ENCODE measurements at regions not wholly inside any gene's neighbourhood (a gene's known extent, or its start where the extent isn't known, plus 50 kb on each side); places are given as distances from the start of the nearest gene placed in this dataset.

DNA sequence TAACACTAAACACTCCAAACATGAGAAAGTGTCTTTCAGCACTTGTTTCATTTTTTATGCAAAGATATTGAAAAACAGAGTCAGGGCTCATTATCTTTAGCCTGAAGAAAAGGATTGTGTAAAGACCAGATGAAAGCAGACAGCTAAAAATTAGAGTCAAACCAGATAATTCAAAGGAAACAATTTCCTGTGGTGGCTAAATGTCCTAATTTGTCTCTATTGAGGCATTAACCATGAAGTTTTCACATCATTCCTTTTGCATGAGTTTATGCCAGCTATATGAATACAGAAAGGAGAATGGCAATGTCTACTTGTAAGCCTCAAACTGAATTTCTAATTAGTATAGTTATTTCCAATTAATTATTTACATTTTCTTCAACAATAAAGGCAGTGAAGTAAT, 338.5 kb downstream of the FSCB start:
- H3K4me3 ChIP-seq (replicated peaks in 1 of 3; ENCODE audit: insufficient read depth in 1 of 3, low read depth in 1 of 3, low read length in 3 of 3) = no peak overlapping the region
- POLR2A ChIA-PET = no interaction called here
- DNase-seq (ENCODE audit: low read depth, low spot score) (no peak), FAIRE-seq (no peak)
- H3K9ac ChIP-seq (replicated peaks; ENCODE audit: extremely low read depth, insufficient read depth, low read length) = no peak overlapping the region
- H3K4me1 ChIP-seq (ENCODE audit: control insufficient read depth, extremely low read depth, insufficient read depth, low read length) = no peaks in the 10 kb centered on the region
- no peak overlapping the region for H2AFZ ChIP-seq (ENCODE audit: low read depth, low read length)
- CTCF ChIA-PET = no interaction called here
- no peaks in the 10 kb centered on the region for H3K9me3 ChIP-seq (replicated peaks; ENCODE audit: control insufficient read depth, insufficient read depth, low read length)
- no peaks in the 10 kb centered on the region for H3K27me3 ChIP-seq (ENCODE audit: control insufficient read depth in 2 of 2, insufficient read depth in 2 of 2, low read length in 2 of 2)
- TF ChIP-seq JUN (IDR thresholded peaks at IDR 0.05; ENCODE audit: borderline replicate concordance, insufficient read depth, insufficient read length, low read depth) = no peak
- BruUV-seq (replicated peaks) = no TSS peak
- H3K27ac ChIP-seq (ENCODE audit: insufficient read depth, low read depth, low read length) = no peak overlapping the region
- dilution Hi-C loops (cut with MboI; ENCODE audit: extremely low pct_ligation_motif_present, low sequenced_read_pairs) = no loop called here
- H3K4me2 ChIP-seq (ENCODE audit: insufficient read depth, low read length) = no peak overlapping the region
- intact Hi-C loops (cut with micrococcal nuclease) = no loop called here
- H3K79me2 ChIP-seq (ENCODE audit: control insufficient read depth, insufficient read depth, low read length) = no peaks in the 10 kb centered on the region
- H3K9me1 ChIP-seq (replicated peaks; ENCODE audit: control insufficient read depth, extremely low read depth, insufficient read depth, low read length) = no peaks in the 10 kb centered on the region
- no peaks in the 10 kb centered on the region for H3K36me3 ChIP-seq (ENCODE audit: control insufficient read depth in 2 of 2, extremely low read depth in 1 of 2, insufficient read depth in 2 of 2, low read length in 2 of 2)
- H4K20me1 ChIP-seq (replicated peaks; ENCODE audit: control insufficient read depth, extremely low read depth, insufficient read depth, low read length) = no peaks in the 10 kb centered on the region

DNA sequence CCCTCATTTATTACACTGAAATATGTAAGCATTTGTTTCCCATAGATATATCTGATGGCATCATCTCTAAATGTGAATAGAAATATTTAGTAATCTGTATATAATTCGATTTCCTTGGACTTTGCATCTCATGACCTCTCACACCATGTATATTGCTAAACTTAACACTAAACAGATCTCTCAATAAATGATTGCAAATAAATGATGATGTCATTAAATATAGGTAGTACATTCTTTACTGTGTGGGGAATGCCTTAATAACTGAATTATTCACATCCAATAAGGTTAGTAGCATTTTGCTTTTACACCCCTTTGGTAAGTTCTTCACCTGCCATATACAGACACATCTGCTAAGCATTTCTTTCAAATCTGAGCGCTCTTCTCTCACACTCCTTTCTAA, 340.5 kb downstream of the FSCB start:
- CTCF ChIA-PET = no interaction called here
- H3K4me1 ChIP-seq (ENCODE audit: control insufficient read depth, extremely low read depth, insufficient read depth, low read length) = no peaks in the 10 kb centered on the region
- no peaks in the 10 kb centered on the region for H3K27me3 ChIP-seq (ENCODE audit: control insufficient read depth in 2 of 2, insufficient read depth in 2 of 2, low read length in 2 of 2)
- H3K27ac ChIP-seq (ENCODE audit: insufficient read depth, low read depth, low read length) = no peak overlapping the region
- H3K9me1 ChIP-seq (replicated peaks; ENCODE audit: control insufficient read depth, extremely low read depth, insufficient read depth, low read length) = no peaks in the 10 kb centered on the region
- H3K4me2 ChIP-seq (ENCODE audit: insufficient read depth, low read length) = no peak overlapping the region
- H3K79me2 ChIP-seq (ENCODE audit: control insufficient read depth, insufficient read depth, low read length) = no peaks in the 10 kb centered on the region
- H3K36me3 ChIP-seq (ENCODE audit: control insufficient read depth in 2 of 2, extremely low read depth in 1 of 2, insufficient read depth in 2 of 2, low read length in 2 of 2) = no peaks in the 10 kb centered on the region
- FAIRE-seq = no peak
- BruUV-seq (replicated peaks) = no TSS peak
- no peak overlapping the region for H3K4me3 ChIP-seq (replicated peaks in 1 of 3; ENCODE audit: insufficient read depth in 1 of 3, low read depth in 1 of 3, low read length in 3 of 3)
- no peak for TF ChIP-seq MYC (IDR thresholded peaks at IDR 0.05; ENCODE audit: low read depth, low read length)
- no peak for TF ChIP-seq EZH2 (IDR thresholded peaks at IDR 0.05; ENCODE audit: borderline replicate concordance, low read depth, low read length, severe bottlenecking)
- TF ChIP-seq JUN (IDR thresholded peaks at IDR 0.05; ENCODE audit: borderline replicate concordance, insufficient read depth, insufficient read length, low read depth) = no peak
- TF ChIP-seq, protein P1, sequence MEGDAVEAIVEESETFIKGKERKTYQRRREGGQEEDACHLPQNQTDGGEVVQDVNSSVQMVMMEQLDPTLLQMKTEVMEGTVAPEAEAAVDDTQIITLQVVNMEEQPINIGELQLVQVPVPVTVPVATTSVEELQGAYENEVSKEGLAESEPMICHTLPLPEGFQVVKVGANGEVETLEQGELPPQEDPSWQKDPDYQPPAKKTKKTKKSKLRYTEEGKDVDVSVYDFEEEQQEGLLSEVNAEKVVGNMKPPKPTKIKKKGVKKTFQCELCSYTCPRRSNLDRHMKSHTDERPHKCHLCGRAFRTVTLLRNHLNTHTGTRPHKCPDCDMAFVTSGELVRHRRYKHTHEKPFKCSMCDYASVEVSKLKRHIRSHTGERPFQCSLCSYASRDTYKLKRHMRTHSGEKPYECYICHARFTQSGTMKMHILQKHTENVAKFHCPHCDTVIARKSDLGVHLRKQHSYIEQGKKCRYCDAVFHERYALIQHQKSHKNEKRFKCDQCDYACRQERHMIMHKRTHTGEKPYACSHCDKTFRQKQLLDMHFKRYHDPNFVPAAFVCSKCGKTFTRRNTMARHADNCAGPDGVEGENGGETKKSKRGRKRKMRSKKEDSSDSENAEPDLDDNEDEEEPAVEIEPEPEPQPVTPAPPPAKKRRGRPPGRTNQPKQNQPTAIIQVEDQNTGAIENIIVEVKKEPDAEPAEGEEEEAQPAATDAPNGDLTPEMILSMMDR (IDR thresholded peaks at IDR 0.05; ENCODE audit: extremely low read depth in 1 of 2, insufficient read depth in 1 of 2, low read depth in 1 of 2, low read length in 2 of 2) = no peak
- no peak for TF ChIP-seq POLR2A (IDR thresholded peaks at IDR 0.05; ENCODE audit: low read depth, low read length)
- TF ChIP-seq, protein P2, sequence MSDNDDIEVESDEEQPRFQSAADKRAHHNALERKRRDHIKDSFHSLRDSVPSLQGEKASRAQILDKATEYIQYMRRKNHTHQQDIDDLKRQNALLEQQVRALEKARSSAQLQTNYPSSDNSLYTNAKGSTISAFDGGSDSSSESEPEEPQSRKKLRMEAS (IDR thresholded peaks at IDR 0.05; ENCODE audit: insufficient read depth, insufficient read length) = no peak
- TF ChIP-seq FOS (IDR thresholded peaks at IDR 0.05; ENCODE audit: borderline replicate concordance, insufficient read depth, low read length) = no peak
- TF ChIP-seq POLR2AphosphoS5 (IDR thresholded peaks at IDR 0.05; ENCODE audit: insufficient read depth, low read depth, low read length) = no peak
- TF ChIP-seq GATA2 (IDR thresholded peaks at IDR 0.05; ENCODE audit: insufficient read depth, insufficient read length, low read depth, low read length) = no peak
- dilution Hi-C loops (cut with MboI; ENCODE audit: extremely low pct_ligation_motif_present, low sequenced_read_pairs) (no loop called here), intact Hi-C loops (cut with micrococcal nuclease) (no loop called here)
- no peak overlapping the region for H2AFZ ChIP-seq (ENCODE audit: low read depth, low read length)
- no peaks in the 10 kb centered on the region for H4K20me1 ChIP-seq (replicated peaks; ENCODE audit: control insufficient read depth, extremely low read depth, insufficient read depth, low read length)
- H3K9ac ChIP-seq (replicated peaks; ENCODE audit: extremely low read depth, insufficient read depth, low read length) = no peak overlapping the region
- DNase-seq (ENCODE audit: low read depth, low spot score) = no peak
- H3K9me3 ChIP-seq (replicated peaks; ENCODE audit: control insufficient read depth, insufficient read depth, low read length) = no peaks in the 10 kb centered on the region
- POLR2A ChIA-PET = no interaction called here

Measured in endothelial cell of umbilical vein (primary cell).